Lower lobe of right lung (tissue), 2 donors: ENCODE measurements at regions not wholly inside any gene's neighbourhood (a gene's known extent, or its start where the extent isn't known, plus 50 kb on each side); places are given as distances from the start of the nearest gene placed in this dataset.

Source experiments
- ATAC-seq, 2 donors: fragments of 200-7000 bp; cut with Tn5 transposase; one replicate each; pipeline ENCODE4 v1.9.1; 2020 to 2022; ENCODE audit warnings: mild to moderate bottlenecking in 2 of 2, moderate library complexity in 2 of 2
- DNase-seq: peaks from one replicate; pipeline ENCODE4 v3.0.0-alpha.2; 2020
- H3K27ac ChIP-seq: fragments of 200-600 bp; one replicate; pipeline ENCODE4 v1.8.0; 2022
- H3K27me3 ChIP-seq: fragments of 200-600 bp; one replicate; pipeline ENCODE4 v1.8.0; 2022; ENCODE audit warnings: low read depth
- H3K36me3 ChIP-seq: fragments of 200-600 bp; one replicate; pipeline ENCODE4 v1.8.0; 2022; ENCODE audit warnings: mild to moderate bottlenecking
- H3K4me1 ChIP-seq: fragments of 200-600 bp; one replicate; pipeline ENCODE4 v1.8.0; 2022
- H3K4me3 ChIP-seq: fragments of 200-600 bp; one replicate; pipeline ENCODE4 v1.8.0; 2022; ENCODE audit warnings: mild to moderate bottlenecking
- H3K9me3 ChIP-seq: fragments of 200-600 bp; one replicate; pipeline ENCODE4 v1.8.0; 2022
- CTCF ChIP-seq: fragments of 200-600 bp; IDR thresholded peaks from one replicate; pipeline ENCODE4 v1.8.0; 2022; ENCODE audit warnings: antibody characterized with exemption, mild to moderate bottlenecking
- intact Hi-C: fragments of 100-400 bp; cut with DNase I; formaldehyde crosslinking; loops from one replicate; pipeline ENCODE4 v1.11.0; 2022
- donor health status: DM: no; HTN: yes; CAD: no; lungs with severe emphysema.

- intact Hi-C loops, result no loop called here
Measured at GRCh38 chr7:22016507-22016906, 70.8 kb upstream of the CDCA7L start.

GRCh38 chr7:22013711-22014110 is 68.0 kb upstream of the CDCA7L start:
- H3K27me3 ChIP-seq, result no peaks in the 10 kb centered on the region
- TF ChIP-seq CTCF, result no peak
- H3K27ac ChIP-seq, result no peak overlapping the region
- H3K4me3 ChIP-seq, result no peak overlapping the region
- no peak for ATAC-seq
- no peaks in the 10 kb centered on the region for H3K9me3 ChIP-seq
- intact Hi-C loops, result no loop called here
- no peaks in the 10 kb centered on the region for H3K36me3 ChIP-seq
- no peaks in the 10 kb centered on the region for H3K4me1 ChIP-seq
- no peak for DNase-seq

More at GRCh38 chr7:22016507-22016906, 70.8 kb upstream of the CDCA7L start:
- no peak for TF ChIP-seq CTCF
- H3K36me3 ChIP-seq, result no peaks in the 10 kb centered on the region
- ATAC-seq (no peak), DNase-seq (no peak)
- H3K9me3 ChIP-seq, result no peaks in the 10 kb centered on the region
- no peaks in the 10 kb centered on the region for H3K4me1 ChIP-seq
- no peaks in the 10 kb centered on the region for H3K27me3 ChIP-seq
- H3K27ac ChIP-seq, result no peak overlapping the region
- H3K4me3 ChIP-seq, result no peak overlapping the region

GRCh38 chr7:22008683-22009082 is 63.0 kb upstream of the CDCA7L start:
- no peak overlapping the region for H3K4me3 ChIP-seq
- intact Hi-C loops, result no loop called here
- no peaks in the 10 kb centered on the region for H3K4me1 ChIP-seq
- H3K27me3 ChIP-seq, result no peaks in the 10 kb centered on the region
- DNase-seq (no peak), ATAC-seq (no peak)
- no peak overlapping the region for H3K27ac ChIP-seq
- TF ChIP-seq CTCF, result no peak
- H3K36me3 ChIP-seq, result no peaks in the 10 kb centered on the region
- H3K9me3 ChIP-seq, result no peaks in the 10 kb centered on the region

GRCh38 chr7:22008087-22008486 is 62.4 kb upstream of the CDCA7L start:
- Histone ChIP-seq H3K27me3 (no peaks in the 10 kb centered on the region), H3K4me1 (no peaks in the 10 kb centered on the region), H3K27ac (no peak overlapping the region), H3K9me3 (no peaks in the 10 kb centered on the region), H3K4me3 (no peak overlapping the region), H3K36me3 (no peaks in the 10 kb centered on the region)
- no peak for DNase-seq
- intact Hi-C loops, result no loop called here
- ATAC-seq, result no peak
- no peak for TF ChIP-seq CTCF

- H3K27ac ChIP-seq, result no peak overlapping the region
- no peaks in the 10 kb centered on the region for H3K27me3 ChIP-seq
- intact Hi-C loops, result no loop called here
- ATAC-seq (no peak), DNase-seq (no peak)
- no peaks in the 10 kb centered on the region for H3K9me3 ChIP-seq
- no peaks in the 10 kb centered on the region for H3K4me1 ChIP-seq
- H3K4me3 ChIP-seq, result no peak overlapping the region
- H3K36me3 ChIP-seq, result no peaks in the 10 kb centered on the region
- no peak for TF ChIP-seq CTCF
Measured at GRCh38 chr7:22005151-22005550, 59.5 kb upstream of the CDCA7L start.

GRCh38 chr7:22002726-22003125 is 57.0 kb upstream of the CDCA7L start:
- ATAC-seq (no peak), DNase-seq (no peak)
- no peaks in the 10 kb centered on the region for H3K4me1 ChIP-seq
- H3K4me3 ChIP-seq, result no peak overlapping the region
- H3K36me3 ChIP-seq, result no peaks in the 10 kb centered on the region
- no peaks in the 10 kb centered on the region for H3K27me3 ChIP-seq
- no peaks in the 10 kb centered on the region for H3K9me3 ChIP-seq
- no peak for TF ChIP-seq CTCF
- H3K27ac ChIP-seq, result no peak overlapping the region
- intact Hi-C loops, result no loop called here
